ENCODE measurements at regions not wholly inside any gene's neighbourhood (a gene's known extent, or its start where the extent isn't known, plus 50 kb on each side); places are given as distances from the start of the nearest gene placed in this dataset.

DNA sequence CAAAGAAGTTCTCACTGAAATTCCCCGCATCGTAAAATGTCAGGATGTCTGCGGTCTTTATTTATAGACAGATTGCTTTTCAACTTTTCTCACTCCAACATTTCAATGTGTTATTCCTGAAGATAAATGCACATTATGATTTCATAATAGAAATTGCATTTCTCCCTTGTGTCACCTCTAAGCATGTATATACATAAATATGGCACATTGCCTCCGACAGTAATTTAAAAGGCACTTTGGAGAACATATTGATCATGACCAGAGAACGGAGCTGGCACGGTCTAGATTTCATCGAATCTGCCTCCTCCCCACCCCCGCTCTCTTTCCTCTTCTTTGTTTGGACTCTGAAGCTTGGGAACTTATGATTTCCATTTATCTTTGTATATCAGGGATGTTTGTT lies 54.9 kb upstream of the IGSF21 start:
- Mint-ChIP-seq H3K27ac (no peak overlapping the region), H3K9me3 (peaks cover 0 to 4% (median 2%) of the 10 kb centered on the region in 3 donors), H3K4me1 (no peaks in the 10 kb centered on the region)

DNA sequence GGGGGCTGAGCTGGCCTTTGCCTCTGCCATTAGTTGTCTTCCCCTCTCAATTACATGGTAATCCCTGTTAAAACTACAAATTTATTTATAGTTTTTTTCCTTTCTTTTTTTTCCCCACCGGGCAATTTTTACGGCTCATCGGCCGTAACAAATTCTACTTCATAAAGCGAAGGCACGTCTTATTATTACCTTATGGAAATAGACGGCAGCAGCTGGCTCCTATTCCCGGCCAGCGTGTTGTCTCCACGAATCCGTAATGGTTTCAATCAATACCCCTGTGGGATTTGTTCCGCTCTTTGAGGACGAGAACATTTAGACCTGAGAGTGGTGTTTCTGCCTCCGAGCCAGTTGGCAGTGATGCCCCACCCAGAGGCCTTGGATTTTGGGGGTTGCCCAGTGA lies 52.4 kb upstream of the IGSF21 start:
- no peaks in the 10 kb centered on the region for H3K4me1 Mint-ChIP-seq
- no peak overlapping the region for H3K4me3 Mint-ChIP-seq
- no peaks in the 10 kb centered on the region for H3K9me3 Mint-ChIP-seq
- H3K27me3 Mint-ChIP-seq, result peaks cover 2% of the 10 kb centered on the region
- no peak overlapping the region for H3K27ac Mint-ChIP-seq
- no peaks in the 10 kb centered on the region for H3K36me3 Mint-ChIP-seq

More for the DNA sequence above, 54.9 kb upstream of the IGSF21 start:
- Mint-ChIP-seq H3K4me3 (no peak overlapping the region), H3K27me3 (peaks cover 2% of the 10 kb centered on the region), H3K36me3 (no peaks in the 10 kb centered on the region)

DNA sequence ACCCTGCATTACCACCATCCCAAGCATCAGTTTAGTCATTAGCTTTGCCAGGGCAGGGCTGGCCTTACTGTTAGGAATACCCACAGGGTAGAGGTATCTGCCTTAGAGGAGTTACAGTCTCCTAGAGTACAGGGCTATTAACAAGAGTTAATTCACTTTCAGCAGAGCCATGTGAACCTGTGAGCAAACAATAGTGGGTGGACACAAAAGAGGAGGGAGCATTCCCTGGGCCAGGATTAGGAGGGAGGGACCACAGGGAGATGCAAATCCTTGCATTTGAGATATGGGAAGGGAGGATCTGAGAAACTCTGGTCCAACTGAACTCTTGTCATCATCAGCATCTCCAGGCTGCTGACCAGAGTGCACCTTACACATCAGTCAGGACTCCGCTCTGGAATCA lies 51.1 kb upstream of the IGSF21 start:
- Mint-ChIP-seq H3K9me3 (no peaks in the 10 kb centered on the region), H3K4me3 (no peak overlapping the region), H3K27me3 (peaks cover 2% of the 10 kb centered on the region), H3K36me3 (no peaks in the 10 kb centered on the region), H3K4me1 (no peaks in the 10 kb centered on the region), H3K27ac (no peak overlapping the region)

DNA sequence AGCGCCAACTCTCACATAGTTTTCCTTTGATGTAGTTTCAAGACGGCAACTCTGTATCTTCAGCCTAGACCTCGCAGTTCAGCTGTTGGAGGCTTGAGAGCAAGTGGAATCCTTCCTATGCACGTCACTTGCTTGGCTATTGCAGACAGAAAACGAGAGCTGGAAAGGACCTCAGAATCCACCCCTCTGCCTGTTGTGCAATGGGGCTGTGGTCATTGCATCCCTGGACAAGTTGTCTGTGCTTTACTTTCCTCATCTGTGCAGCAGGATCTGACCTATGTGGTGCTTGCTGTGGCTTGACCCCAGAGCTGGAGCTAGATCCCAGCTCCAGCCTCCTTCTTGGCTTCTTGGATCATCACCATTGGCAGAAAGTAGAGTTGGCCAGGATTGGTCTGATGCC lies 50.0 kb upstream of the IGSF21 start:
- peaks cover 2% of the 10 kb centered on the region for H3K27me3 Mint-ChIP-seq
- peaks cover 1% of the 10 kb centered on the region for H3K36me3 Mint-ChIP-seq
- no peaks in the 10 kb centered on the region for H3K4me1 Mint-ChIP-seq
- H3K9me3 Mint-ChIP-seq, result peaks cover 0 to 6% (median 3%) of the 10 kb centered on the region in 3 donors
- H3K27ac Mint-ChIP-seq, result no peak overlapping the region
- H3K4me3 Mint-ChIP-seq, result no peak overlapping the region

All from IgD-negative memory B cell (primary cell).